Breast epithelium (tissue), 4 donors: ENCODE measurements at regions not wholly inside any gene's neighbourhood (a gene's known extent, or its start where the extent isn't known, plus 50 kb on each side); places are given as distances from the start of the nearest gene placed in this dataset.

Experiments
- DNase-seq, 2 donors: peaks; one replicate each; pipeline ENCODE4 v3.0.0-alpha.2; 2019; ENCODE audit warnings: low spot score in 2 of 2
- H3K27ac ChIP-seq, 2 donors: fragments of 200-600 bp; sonication (generic) in 1 of 2; one replicate each; pipeline ENCODE4 v1.5.1; 2016 to 2019; ENCODE audit warnings: mild to moderate bottlenecking in 1 of 2
- H3K27me3 ChIP-seq, 2 donors: fragments of 200-600 bp; sonication (generic) in 1 of 2; one replicate each; pipeline versions ENCODE4 v1.5.1 to v1.6.0; 2017 to 2019; ENCODE audit warnings: control low read depth in 1 of 2, mild to moderate bottlenecking in 1 of 2
- H3K36me3 ChIP-seq: fragments of 200-600 bp; one replicate; pipeline ENCODE4 v1.5.1; 2019
- H3K4me1 ChIP-seq, 2 donors: fragments of 200-600 bp; sonication (generic); one replicate each; pipeline ENCODE4 v1.5.1; 2016 to 2019; ENCODE audit warnings: control low read depth in 1 of 2
- H3K4me3 ChIP-seq, 3 donors: fragments of 200-600 bp; sonication (generic); 1 replicate in 2 of 3; 2 replicates in 1 of 3; pipeline ENCODE4 v1.5.1; 2016 to 2019; ENCODE audit warnings: mild to moderate bottlenecking in 3 of 3, moderate library complexity in 2 of 3
- H3K9me3 ChIP-seq, 2 donors: fragments of 200-600 bp; sonication (generic) in 1 of 2; one replicate each; pipeline ENCODE4 v1.5.1; 2016 to 2019; ENCODE audit warnings: control low read depth in 1 of 2
- POLR2A ChIP-seq: fragments of 450-650 bp; IDR thresholded peaks from one replicate; pipeline ENCODE4 v1.6.1; 2016; ENCODE audit warnings: antibody characterized with exemption, mild to moderate bottlenecking, moderate library complexity
- POLR2AphosphoS5 ChIP-seq, 3 donors: sonication (generic); formaldehyde crosslinking; IDR thresholded peaks; one replicate each; pipeline ENCODE4 v1.6.1; 2017; ENCODE audit warnings: antibody characterized with exemption in 3 of 3
- intact Hi-C: fragments of 100-400 bp; cut with DNase I; formaldehyde crosslinking; loops from one replicate; pipeline ENCODE4 v1.15.1; 2023; ENCODE audit warnings: low total_unique reads
- TF ChIP-seq, protein P1 (sequence below), 3 donors: fragments of 450-650 bp; IDR thresholded peaks; one replicate each; pipeline ENCODE4 v1.5.1; 2016 to 2017; ENCODE audit warnings: antibody characterized with exemption in 3 of 3, mild to moderate bottlenecking in 3 of 3, moderate library complexity in 3 of 3

DNA sequence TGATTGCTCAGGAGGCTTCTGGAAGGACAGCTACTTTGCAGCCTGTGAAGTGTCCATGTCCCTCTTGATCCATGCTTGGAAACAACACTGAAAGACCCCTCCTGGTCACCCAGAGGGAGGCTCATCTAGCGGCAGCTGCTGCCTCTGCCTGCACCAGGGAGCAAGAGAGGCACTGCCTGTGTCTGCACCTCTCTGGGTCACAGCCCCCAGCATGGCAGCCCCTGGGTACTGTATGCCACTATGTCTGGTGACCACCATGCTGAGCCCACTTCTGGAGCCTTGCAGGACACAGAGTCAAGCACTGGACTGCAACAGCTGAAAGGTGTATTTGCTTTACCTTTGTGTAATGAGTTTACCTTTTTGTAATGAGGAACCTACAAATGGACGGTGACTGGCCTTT is 186.3 kb upstream of the MYT1L start:
- H3K27ac ChIP-seq, result no peak overlapping the region
- TF ChIP-seq, protein P1, sequence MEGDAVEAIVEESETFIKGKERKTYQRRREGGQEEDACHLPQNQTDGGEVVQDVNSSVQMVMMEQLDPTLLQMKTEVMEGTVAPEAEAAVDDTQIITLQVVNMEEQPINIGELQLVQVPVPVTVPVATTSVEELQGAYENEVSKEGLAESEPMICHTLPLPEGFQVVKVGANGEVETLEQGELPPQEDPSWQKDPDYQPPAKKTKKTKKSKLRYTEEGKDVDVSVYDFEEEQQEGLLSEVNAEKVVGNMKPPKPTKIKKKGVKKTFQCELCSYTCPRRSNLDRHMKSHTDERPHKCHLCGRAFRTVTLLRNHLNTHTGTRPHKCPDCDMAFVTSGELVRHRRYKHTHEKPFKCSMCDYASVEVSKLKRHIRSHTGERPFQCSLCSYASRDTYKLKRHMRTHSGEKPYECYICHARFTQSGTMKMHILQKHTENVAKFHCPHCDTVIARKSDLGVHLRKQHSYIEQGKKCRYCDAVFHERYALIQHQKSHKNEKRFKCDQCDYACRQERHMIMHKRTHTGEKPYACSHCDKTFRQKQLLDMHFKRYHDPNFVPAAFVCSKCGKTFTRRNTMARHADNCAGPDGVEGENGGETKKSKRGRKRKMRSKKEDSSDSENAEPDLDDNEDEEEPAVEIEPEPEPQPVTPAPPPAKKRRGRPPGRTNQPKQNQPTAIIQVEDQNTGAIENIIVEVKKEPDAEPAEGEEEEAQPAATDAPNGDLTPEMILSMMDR (IDR thresholded peaks at IDR 0.05), result no peak
- TF ChIP-seq POLR2AphosphoS5 (IDR thresholded peaks at IDR 0.05), result no peak
- TF ChIP-seq POLR2A, result no peak
- H3K9me3 ChIP-seq, result no peaks in the 10 kb centered on the region
- H3K4me1 ChIP-seq, result no peaks in the 10 kb centered on the region
- intact Hi-C loops, result no loop called here
- no peaks in the 10 kb centered on the region for H3K36me3 ChIP-seq
- peaks cover 0 to 6% of the 10 kb centered on the region in 2 donors for H3K27me3 ChIP-seq
- no peak for DNase-seq
- H3K4me3 ChIP-seq, result no peak overlapping the region

DNA sequence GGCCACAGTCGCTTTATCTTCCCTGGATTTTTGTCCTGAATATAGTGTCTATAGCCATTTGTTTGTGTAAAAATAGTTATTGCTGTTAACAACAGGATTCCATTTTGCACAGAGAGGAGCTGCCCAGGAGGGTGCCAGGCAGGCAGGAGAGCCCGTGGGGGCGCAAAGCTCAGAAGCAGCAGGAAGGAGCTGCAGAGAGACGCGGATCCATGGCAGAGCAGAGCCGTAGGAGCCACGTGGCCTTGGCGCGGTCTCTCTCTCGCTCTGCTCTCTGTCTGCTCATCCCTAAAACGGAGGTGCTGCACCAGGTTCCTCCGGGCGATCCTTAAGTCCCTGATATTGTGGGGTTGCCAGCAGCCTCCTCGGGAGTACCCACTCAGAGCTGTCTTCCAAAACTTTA is 185.3 kb upstream of the MYT1L start:
- H3K27me3 ChIP-seq, result peaks cover 0 to 10% of the 10 kb centered on the region in 2 donors

DNA sequence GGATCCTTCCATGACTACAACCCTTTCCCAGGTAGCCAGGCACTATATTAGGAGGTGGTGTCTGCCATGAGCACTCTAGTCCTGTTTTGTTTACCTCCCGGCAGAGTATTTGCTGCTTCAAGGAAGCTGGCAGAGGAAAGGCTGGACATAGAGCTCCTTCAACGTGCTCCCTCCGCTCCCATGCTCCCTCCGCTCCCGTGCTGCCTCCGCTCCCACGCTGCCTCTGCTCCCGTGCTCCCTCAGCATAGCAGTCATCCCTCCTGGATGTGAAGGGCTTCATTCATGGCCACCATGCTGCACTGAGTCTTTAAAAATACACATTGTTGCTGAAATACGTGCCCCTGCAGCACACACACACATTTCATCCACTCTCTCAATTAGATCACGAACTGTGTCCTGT is 181.9 kb upstream of the MYT1L start:
- TF ChIP-seq POLR2A (no peak), POLR2AphosphoS5 (IDR thresholded peaks at IDR 0.05) (no peak)
- TF ChIP-seq, protein P1 (IDR thresholded peaks at IDR 0.05), result no peak
- H3K4me1 ChIP-seq, result no peaks in the 10 kb centered on the region
- H3K36me3 ChIP-seq, result no peaks in the 10 kb centered on the region
- H3K4me3 ChIP-seq, result no peak overlapping the region
- H3K27me3 ChIP-seq, result peaks cover 0 to 8% of the 10 kb centered on the region in 2 donors
- H3K27ac ChIP-seq, result no peak overlapping the region
- H3K9me3 ChIP-seq, result no peaks in the 10 kb centered on the region
- intact Hi-C loops, result no loop called here
- no peak for DNase-seq

More for the DNA sequence above, 185.3 kb upstream of the MYT1L start:
- no peaks in the 10 kb centered on the region for H3K9me3 ChIP-seq
- TF ChIP-seq POLR2AphosphoS5 (IDR thresholded peaks at IDR 0.05), result no peak
- TF ChIP-seq, protein P1 (IDR thresholded peaks at IDR 0.05), result no peak
- no peak for TF ChIP-seq POLR2A
- no peak overlapping the region for H3K4me3 ChIP-seq
- H3K4me1 ChIP-seq, result no peaks in the 10 kb centered on the region
- H3K36me3 ChIP-seq, result no peaks in the 10 kb centered on the region
- DNase-seq, result no peak
- H3K27ac ChIP-seq, result no peak overlapping the region
- intact Hi-C loops, result no loop called here

DNA sequence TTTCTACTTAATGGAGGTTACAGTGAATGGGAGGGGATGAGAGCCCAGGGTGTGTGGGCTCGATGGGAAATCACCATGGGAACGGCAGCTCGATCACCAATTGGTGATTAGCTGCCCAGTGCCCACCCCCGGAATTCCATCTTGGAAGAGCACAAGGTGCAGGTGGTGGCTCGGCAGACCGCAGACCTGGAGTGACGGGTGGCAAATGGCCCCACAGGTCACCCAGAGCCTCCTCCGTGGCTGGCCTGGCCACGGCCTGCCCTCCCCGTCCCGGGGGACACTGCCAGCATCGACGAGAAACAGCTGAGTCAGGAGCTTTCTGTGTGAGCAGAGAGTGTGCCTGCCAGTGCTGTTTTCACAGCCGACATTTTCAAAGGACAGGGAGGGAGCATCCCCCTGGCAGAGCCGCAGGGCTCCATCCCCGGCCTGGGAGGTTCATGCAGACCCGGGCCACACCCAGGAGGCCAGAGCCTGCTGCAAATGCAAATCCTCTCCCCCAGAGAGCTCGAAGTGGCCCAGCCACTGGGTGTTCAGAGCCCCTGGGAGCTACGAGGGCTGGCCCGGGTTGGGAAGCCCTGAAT is 176.4 kb upstream of the MYT1L start:
- no peak for DNase-seq
- TF ChIP-seq POLR2A (no peak), POLR2AphosphoS5 (IDR thresholded peaks at IDR 0.05) (no peak)
- TF ChIP-seq, protein P1 (IDR thresholded peaks at IDR 0.05), result no peak
- intact Hi-C loops, result no loop called here

DNA sequence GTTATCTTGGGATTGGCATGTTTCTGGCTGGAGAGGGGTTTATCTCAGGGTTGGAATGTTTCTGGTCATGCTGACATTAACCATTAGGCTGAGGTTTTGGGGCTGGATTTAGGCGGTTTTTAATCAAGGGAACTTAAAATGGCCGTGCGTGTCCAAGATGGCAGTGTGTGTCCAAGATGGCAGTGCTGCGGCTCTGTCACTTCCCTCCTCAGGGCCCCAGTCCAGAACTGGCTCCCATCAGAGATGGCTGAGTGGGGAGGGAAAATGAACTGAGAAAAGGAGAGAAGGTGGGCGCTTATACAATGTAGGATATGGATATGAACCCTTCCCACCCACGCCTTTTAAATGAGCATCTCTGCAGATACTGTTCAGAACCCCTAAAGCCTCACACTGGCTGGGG is 175.5 kb upstream of the MYT1L start:
- no peak overlapping the region for H3K27ac ChIP-seq
- TF ChIP-seq POLR2AphosphoS5 (IDR thresholded peaks at IDR 0.05) (no peak), POLR2A (no peak)
- TF ChIP-seq, protein P1 (IDR thresholded peaks at IDR 0.05), result no peak
- no peaks in the 10 kb centered on the region for H3K4me1 ChIP-seq
- no peak overlapping the region for H3K4me3 ChIP-seq
- intact Hi-C loops, result no loop called here
- H3K9me3 ChIP-seq, result peaks cover 0 to 11% of the 10 kb centered on the region in 2 donors
- no peak for DNase-seq
- H3K36me3 ChIP-seq, result no peaks in the 10 kb centered on the region
- peaks cover 0 to 15% of the 10 kb centered on the region in 2 donors for H3K27me3 ChIP-seq

More for the DNA sequence above, 176.4 kb upstream of the MYT1L start:
- Histone ChIP-seq H3K27me3 (peaks cover 0 to 17% of the 10 kb centered on the region in 2 donors), H3K4me1 (no peaks in the 10 kb centered on the region), H3K9me3 (peaks cover 0 to 11% of the 10 kb centered on the region in 2 donors), H3K36me3 (no peaks in the 10 kb centered on the region), H3K27ac (no peak overlapping the region), H3K4me3 (no peak overlapping the region)
